Liver (tissue), 8 donors: ENCODE measurements at regions not wholly inside any gene's neighbourhood (a gene's known extent, or its start where the extent isn't known, plus 50 kb on each side); places are given as distances from the start of the nearest gene placed in this dataset.

Experiments
- DNase-seq: peaks from one replicate; pipeline ENCODE4 v3.0.0-alpha.2; 2017; ENCODE audit warnings: low spot score
- H3K27ac ChIP-seq, 2 donors: one replicate each; pipeline ENCODE4 v1.7.0; 2013; ENCODE audit warnings: inconsistent platforms in 2 of 2, low read length in 2 of 2, control low read depth in 1 of 2, low read depth in 1 of 2, mild to moderate bottlenecking in 1 of 2
- H3K27me3 ChIP-seq, 4 donors: one replicate each; pipeline versions ENCODE4 v1.6.1 to v1.7.0; 2013; ENCODE audit warnings: low read length in 3 of 4, inconsistent platforms in 1 of 4, mild to moderate bottlenecking in 1 of 4, moderate library complexity in 1 of 4; ENCODE audit not compliant: control insufficient read depth in 4 of 4, insufficient read depth in 4 of 4
- H3K36me3 ChIP-seq, 4 donors: one replicate each; pipeline versions ENCODE4 v1.6.1 to v1.7.0; 2013; ENCODE audit warnings: low read length in 3 of 4, mild to moderate bottlenecking in 3 of 4, low read depth in 1 of 4, moderate library complexity in 1 of 4; ENCODE audit not compliant: control insufficient read depth in 4 of 4, insufficient read depth in 3 of 4
- H3K4me1 ChIP-seq, 4 donors: one replicate each; pipeline versions ENCODE4 v1.6.1 to v1.7.0; 2013; ENCODE audit warnings: low read length in 3 of 4, mild to moderate bottlenecking in 3 of 4, moderate library complexity in 1 of 4; ENCODE audit not compliant: control insufficient read depth in 4 of 4, insufficient read depth in 4 of 4
- H3K4me3 ChIP-seq, 3 donors: one replicate each; pipeline versions ENCODE4 v1.6.1 to v1.7.0; 2013; ENCODE audit warnings: low read length in 3 of 3, control low read depth in 1 of 3, low read depth in 1 of 3, mild to moderate bottlenecking in 1 of 3
- H3K9ac ChIP-seq, 2 donors: one replicate each; pipeline ENCODE4 v1.7.0; 2013; ENCODE audit warnings: low read length in 2 of 2, mild to moderate bottlenecking in 2 of 2, moderate library complexity in 2 of 2, control low read depth in 1 of 2, low read depth in 1 of 2
- H3K9me3 ChIP-seq, 4 donors: one replicate each; pipeline versions ENCODE4 v1.6.1 to v1.7.0; 2013; ENCODE audit warnings: low read length in 3 of 4; ENCODE audit not compliant: control insufficient read depth in 4 of 4
- CTCF ChIP-seq: fragments of 150-350 bp; IDR thresholded peaks from 2 replicates; pipeline ENCODE4 v1.5.1; 2017; ENCODE audit warnings: improper control_type of control experiment, low read depth, low read length; ENCODE audit not compliant: missing input control
- EGR1 ChIP-seq, 2 donors: IDR thresholded peaks; 2 replicates each; pipeline ENCODE4 v1.6.1; 2016 to 2018; ENCODE audit warnings: antibody characterized with exemption in 2 of 2, low read depth in 2 of 2
- FOXA1 ChIP-seq: IDR thresholded peaks from 2 replicates; pipeline ENCODE4 v1.6.1; 2016; ENCODE audit warnings: antibody characterized with exemption
- FOXA2 ChIP-seq: IDR thresholded peaks from 2 replicates; pipeline ENCODE4 v1.6.1; 2016; ENCODE audit warnings: antibody characterized with exemption
- GABPA ChIP-seq, 2 donors: IDR thresholded peaks in 1 of 2; conservative IDR thresholded peaks in 1 of 2; 2 replicates each; pipeline ENCODE4 v1.6.1; 2016; ENCODE audit warnings: antibody characterized with exemption in 2 of 2, mild to moderate bottlenecking in 1 of 2, moderate library complexity in 1 of 2
- HNF4A ChIP-seq, 2 donors: conservative IDR thresholded peaks; 2 replicates each; pipeline ENCODE4 v1.6.1; 2016; ENCODE audit warnings: antibody characterized with exemption in 2 of 2, mild to moderate bottlenecking in 2 of 2
- HNF4G ChIP-seq: IDR thresholded peaks from 2 replicates; pipeline ENCODE4 v1.6.1; 2016; ENCODE audit warnings: antibody characterized with exemption
- JUND ChIP-seq, 2 donors: IDR thresholded peaks; 2 replicates each; pipeline ENCODE4 v1.6.1; 2016; ENCODE audit warnings: antibody characterized with exemption in 2 of 2
- MAX ChIP-seq: IDR thresholded peaks from 2 replicates; pipeline ENCODE4 v1.6.1; 2016; ENCODE audit warnings: antibody characterized with exemption
- NR2F2 ChIP-seq: IDR thresholded peaks from 2 replicates; pipeline ENCODE4 v1.6.1; 2016; ENCODE audit warnings: antibody characterized with exemption
- RAD21 ChIP-seq, 2 donors: IDR thresholded peaks; 2 replicates each; pipeline ENCODE4 v1.6.1; 2016; ENCODE audit warnings: antibody characterized with exemption in 2 of 2, mild to moderate bottlenecking in 2 of 2
- REST ChIP-seq: IDR thresholded peaks from 2 replicates; pipeline ENCODE4 v1.6.1; 2016; ENCODE audit warnings: antibody characterized with exemption, mild to moderate bottlenecking
- RXRA ChIP-seq, 2 donors: IDR thresholded peaks; 2 replicates each; pipeline ENCODE4 v1.6.1; 2017 to 2018; ENCODE audit warnings: antibody characterized with exemption in 2 of 2, mild to moderate bottlenecking in 1 of 2
- SP1 ChIP-seq: IDR thresholded peaks from 2 replicates; pipeline ENCODE4 v1.6.1; 2018; ENCODE audit warnings: antibody characterized with exemption, mild to moderate bottlenecking
- TAF1 ChIP-seq: conservative IDR thresholded peaks from 2 replicates; pipeline ENCODE4 v1.6.1; 2016; ENCODE audit warnings: antibody characterized with exemption, mild to moderate bottlenecking
- YY1 ChIP-seq: IDR thresholded peaks from 2 replicates; pipeline ENCODE4 v1.6.1; 2016; ENCODE audit warnings: antibody characterized with exemption, mild to moderate bottlenecking
- ZBTB33 ChIP-seq: IDR thresholded peaks from 2 replicates; pipeline ENCODE4 v1.6.1; 2016; ENCODE audit warnings: antibody characterized with exemption
- WGBS: extraction: QIAGEN DNeasy Blood & Tissue Kit; methylation state at CpG from one replicate; pipeline ENCODE4 v1.1.7; 2013; 5-methylcytosine and 5-hydroxymethylcytosine counted together
- donor health status: healthy.
- donor health status: healthy.
- donor health status: healthy.
- donor health status: healthy.
- donor health status: healthy.

- Histone ChIP-seq H3K9ac (no peak overlapping the region), H3K4me3 (no peak overlapping the region), H3K27me3 (peaks cover 0 to 3% (median 0%) of the 10 kb centered on the region in 4 donors), H3K27ac (no peak overlapping the region), H3K9me3 (peaks cover 0 to 6% (median under 1%) of the 10 kb centered on the region in 4 donors), H3K36me3 (no peaks in the 10 kb centered on the region), H3K4me1 (no peaks in the 10 kb centered on the region)
- no peak for DNase-seq
- WGBS, result 70% methylated on average over 9 of the region's 9 CpGs
- TF ChIP-seq EGR1 (IDR thresholded peaks at IDR 0.05; ENCODE audit: low read depth in 2 of 2) (no peak), HNF4A (conservative IDR thresholded peaks at IDR 0.05) (no peak), NR2F2 (no peak), CTCF (no peak), ZBTB33 (no peak), FOXA1 (no peak), REST (no peak), SP1 (no peak), RXRA (IDR thresholded peaks at IDR 0.05) (no peak), YY1 (no peak), JUND (IDR thresholded peaks at IDR 0.05) (no peak), RAD21 (IDR thresholded peaks at IDR 0.05) (no peak), HNF4G (no peak), FOXA2 (no peak), MAX (no peak), TAF1 (no peak), GABPA (IDR thresholded peaks at IDR 0.05 in 1 of 2, conservative IDR thresholded peaks at IDR 0.05 in 1 of 2) (no peak)
Measured at GRCh38 chr16:17590711-17591654, 120.2 kb upstream of the XYLT1 start.
